ENCODE measurements at regions not wholly inside any gene's neighbourhood (a gene's known extent, or its start where the extent isn't known, plus 50 kb on each side); places are given as distances from the start of the nearest gene placed in this dataset.

GRCh38 chr2:172297531-172297930 is 129.9 kb upstream of the ITGA6 start:
- no peak for DNase-seq (ENCODE audit: low read depth)

GRCh38 chr2:172297950-172298349 is 129.4 kb upstream of the ITGA6 start:
- TF ChIP-seq CTCF (IDR thresholded peaks at IDR 0.05; ENCODE audit: insufficient read depth, low read depth, low read length): no peak
- no peak for DNase-seq (ENCODE audit: low read depth)
- H3K4me3 ChIP-seq (ENCODE audit: low read depth, low read length): no peak overlapping the region

More at GRCh38 chr2:172297531-172297930, 129.9 kb upstream of the ITGA6 start:
- TF ChIP-seq CTCF (IDR thresholded peaks at IDR 0.05; ENCODE audit: insufficient read depth, low read depth, low read length): no peak
- H3K4me3 ChIP-seq (ENCODE audit: low read depth, low read length): no peak overlapping the region

- no peak overlapping the region for H3K4me3 ChIP-seq (ENCODE audit: low read depth, low read length)
- no peak for TF ChIP-seq CTCF (IDR thresholded peaks at IDR 0.05; ENCODE audit: insufficient read depth, low read depth, low read length)
- DNase-seq (ENCODE audit: low read depth): peak; percentile 75
These were observed 127.6 kb upstream of the ITGA6 start for GRCh38 chr2:172299741-172300140.

DNA sequence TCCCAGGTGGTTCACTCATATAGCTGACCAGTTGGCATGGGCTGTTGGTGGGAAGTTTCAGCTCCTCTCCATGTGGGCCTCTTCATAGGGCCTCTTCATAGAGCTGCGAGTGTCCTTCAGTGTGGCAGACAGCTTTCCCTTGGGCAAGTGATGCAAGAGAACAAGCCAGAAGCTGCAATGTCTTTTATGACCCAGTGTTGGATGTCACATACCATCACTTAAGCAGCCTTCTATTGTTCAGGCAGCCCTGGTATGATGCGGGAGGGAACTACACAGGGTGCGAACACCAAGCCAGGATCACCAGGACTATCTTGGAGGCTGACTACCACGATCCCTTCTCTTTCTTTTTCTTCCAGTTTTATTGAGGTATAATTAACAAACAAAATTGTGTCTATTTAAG is 126.5 kb upstream of the ITGA6 start:
- H3K4me3 ChIP-seq (ENCODE audit: low read depth, low read length): no peak overlapping the region
- no peak for DNase-seq (ENCODE audit: low read depth)
- TF ChIP-seq CTCF (IDR thresholded peaks at IDR 0.05; ENCODE audit: insufficient read depth, low read depth, low read length): no peak

DNA sequence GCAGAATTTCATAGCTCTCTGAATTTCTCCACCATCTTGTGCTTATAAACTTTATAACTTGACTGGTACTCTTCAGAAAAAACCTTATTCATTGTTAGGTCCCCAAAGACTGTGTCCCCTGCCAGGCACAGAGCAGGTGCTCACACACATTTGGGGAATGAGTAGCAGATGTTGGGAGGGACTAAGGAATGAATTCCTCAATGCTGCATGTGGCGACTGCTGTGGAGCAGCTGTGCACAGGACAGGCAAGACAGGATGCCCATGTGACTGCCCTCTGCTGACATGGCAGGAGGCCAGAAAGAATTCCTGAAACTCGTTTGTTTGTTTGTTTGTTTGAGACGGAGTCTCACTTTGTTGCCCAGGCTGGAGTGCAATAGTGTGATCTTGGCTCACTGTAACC is 122.3 kb upstream of the ITGA6 start:
- no peak for TF ChIP-seq CTCF (IDR thresholded peaks at IDR 0.05; ENCODE audit: insufficient read depth, low read depth, low read length)
- no peak for DNase-seq (ENCODE audit: low read depth)
- H3K4me3 ChIP-seq (ENCODE audit: low read depth, low read length): no peak overlapping the region

DNA sequence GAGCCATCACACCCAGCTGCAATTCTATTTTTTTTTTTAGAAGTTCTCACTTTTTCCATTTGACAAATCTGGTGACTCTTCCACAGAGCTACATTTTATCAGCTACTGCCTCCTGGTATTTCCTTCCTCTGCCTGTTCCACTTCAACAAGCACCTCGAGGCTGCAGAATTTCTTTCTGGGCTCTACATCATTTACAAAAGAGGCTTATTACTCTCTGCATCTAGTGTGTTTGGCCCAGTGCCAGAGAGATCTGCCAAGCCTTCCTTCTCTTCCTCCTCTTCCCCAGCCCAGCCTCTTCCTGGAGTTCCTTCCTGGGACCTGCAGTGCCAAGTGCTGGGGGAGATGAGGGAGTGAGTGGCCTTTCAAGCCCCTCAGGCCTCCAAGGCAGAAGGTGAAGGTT is 119.6 kb upstream of the ITGA6 start:
- DNase-seq (ENCODE audit: low read depth): no peak
- TF ChIP-seq CTCF (IDR thresholded peaks at IDR 0.05; ENCODE audit: insufficient read depth, low read depth, low read length): no peak
- H3K4me3 ChIP-seq (ENCODE audit: low read depth, low read length): no peak overlapping the region

GRCh38 chr2:172308253-172308935 is 119.0 kb upstream of the ITGA6 start:
- no peak for DNase-seq (ENCODE audit: low read depth)
- H3K4me3 ChIP-seq (ENCODE audit: low read depth, low read length): no peak overlapping the region
- TF ChIP-seq CTCF (IDR thresholded peaks at IDR 0.05; ENCODE audit: insufficient read depth, low read depth, low read length): no peak

Measured in fibroblast of villous mesenchyme (primary cell).